HG02870 (cell line): ENCODE measurements at regions not wholly inside any gene's neighbourhood (a gene's known extent, or its start where the extent isn't known, plus 50 kb on each side); places are given as distances from the start of the nearest gene placed in this dataset.
A peak's percentile ranks its signal among the peaks of the same experiment; 100 is the strongest.

Experiments used
- ATAC-seq: cut with Tn5 transposase; IDR thresholded peaks from one replicate; pipeline ENCODE4 v1.9.1; 2021; ENCODE audit warnings: mild to moderate bottlenecking, moderate library complexity; ENCODE audit not compliant: unreplicated experiment

GRCh38 chr10:28781296-28781695, 104.0 kb downstream of the BAMBI start:
- ATAC-seq: no peak

GRCh38 chr10:28783087-28783486, 105.8 kb downstream of the BAMBI start:
- ATAC-seq: no peak

GRCh38 chr10:28785018-28785417, 107.7 kb downstream of the BAMBI start:
- no peak for ATAC-seq

GRCh38 chr10:28788252-28788651, 110.9 kb downstream of the BAMBI start:
- ATAC-seq: peak; percentile 63

GRCh38 chr10:28788762-28789161, 111.4 kb downstream of the BAMBI start:
- ATAC-seq: no peak

GRCh38 chr10:28790146-28790545, 112.8 kb downstream of the BAMBI start:
- ATAC-seq: no peak

- no peak for ATAC-seq
These were observed 116.2 kb downstream of the BAMBI start for GRCh38 chr10:28793482-28793881.

GRCh38 chr10:28794986-28795385, 117.7 kb downstream of the BAMBI start:
- no peak for ATAC-seq

- ATAC-seq: no peak
These were observed 119.5 kb downstream of the BAMBI start for GRCh38 chr10:28796606-28797512.

GRCh38 chr10:28797904-28798371, 120.6 kb downstream of the BAMBI start:
- ATAC-seq: no peak

GRCh38 chr10:28798428-28798955, 121.2 kb downstream of the BAMBI start:
- ATAC-seq: no peak

GRCh38 chr10:28798964-28799363, 121.6 kb downstream of the BAMBI start:
- ATAC-seq: no peak

GRCh38 chr10:28800144-28800543, 122.8 kb downstream of the BAMBI start:
- ATAC-seq: no peak

- ATAC-seq: no peak
These were observed 123.9 kb downstream of the BAMBI start for GRCh38 chr10:28801247-28801646.

GRCh38 chr10:28801869-28802268, 124.5 kb downstream of the BAMBI start:
- ATAC-seq: no peak

GRCh38 chr10:28805390-28805789, 128.1 kb downstream of the BAMBI start:
- ATAC-seq: no peak

GRCh38 chr10:28806488-28806941, 129.2 kb downstream of the BAMBI start:
- ATAC-seq: no peak

GRCh38 chr10:28806951-28807759, 129.8 kb downstream of the BAMBI start:
- no peak for ATAC-seq

GRCh38 chr10:28807760-28808613, 130.7 kb downstream of the BAMBI start:
- ATAC-seq: no peak

- no peak for ATAC-seq
These were observed 131.4 kb downstream of the BAMBI start for GRCh38 chr10:28808693-28809092.
